GM19043 (cell line): ENCODE measurements at regions not wholly inside any gene's neighbourhood (a gene's known extent, or its start where the extent isn't known, plus 50 kb on each side); places are given as distances from the start of the nearest gene placed in this dataset.

ENCODE experiments used
- ATAC-seq: cut with Tn5 transposase; IDR thresholded peaks from one replicate; pipeline ENCODE4 v1.9.1; 2021; ENCODE audit warnings: low read depth; ENCODE audit not compliant: unreplicated experiment

DNA sequence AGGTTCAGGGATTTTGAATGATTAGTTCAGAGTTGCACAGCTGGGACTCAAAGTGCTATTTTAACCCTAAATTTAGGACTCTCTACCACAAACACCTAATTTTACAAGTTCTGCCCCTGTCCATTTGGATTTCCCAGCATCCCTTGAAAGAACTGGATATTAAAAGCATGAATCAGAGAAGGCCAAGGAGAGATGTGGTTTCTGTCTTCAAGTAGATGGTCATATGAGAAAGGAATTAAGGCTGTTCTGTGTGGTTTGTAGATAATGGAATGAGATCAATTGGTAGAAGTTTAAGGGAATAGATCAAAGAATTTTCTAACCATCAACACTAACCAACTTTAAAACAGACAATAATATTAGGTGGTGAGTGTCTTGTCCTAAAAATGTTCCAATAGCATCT, 106.4 kb upstream of the TENM4 start:
- ATAC-seq = no peak

- no peak for ATAC-seq
Measured at GRCh38 chr11:79546351-79546750, 105.5 kb upstream of the TENM4 start.

GRCh38 chr11:79544361-79544760, 103.5 kb upstream of the TENM4 start:
- no peak for ATAC-seq

DNA sequence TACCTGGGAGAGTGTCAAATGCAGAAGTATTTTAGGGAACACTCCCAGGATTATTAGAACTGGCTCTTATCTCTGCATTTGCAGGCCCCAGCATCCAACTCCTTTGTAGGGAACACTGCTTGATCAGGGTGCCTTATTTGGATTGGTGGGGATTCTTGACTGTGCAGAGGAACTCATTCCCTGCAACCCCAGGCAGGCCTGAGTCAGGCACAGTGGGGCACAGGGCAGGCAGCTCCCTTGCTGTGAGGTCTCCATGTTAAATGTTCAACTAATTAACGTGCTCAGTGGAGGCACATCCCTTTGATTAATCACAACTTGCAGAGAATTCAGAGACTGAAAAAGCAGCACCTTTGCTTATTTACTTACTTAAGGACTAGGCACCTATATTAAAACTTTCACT, 102.3 kb upstream of the TENM4 start:
- ATAC-seq = no peak

GRCh38 chr11:79541466-79541865, 100.6 kb upstream of the TENM4 start:
- ATAC-seq = no peak

- no peak for ATAC-seq
Measured at GRCh38 chr11:79538775-79539174, 97.9 kb upstream of the TENM4 start.

- no peak for ATAC-seq
Measured at GRCh38 chr11:79536155-79536917, 95.5 kb upstream of the TENM4 start.

DNA sequence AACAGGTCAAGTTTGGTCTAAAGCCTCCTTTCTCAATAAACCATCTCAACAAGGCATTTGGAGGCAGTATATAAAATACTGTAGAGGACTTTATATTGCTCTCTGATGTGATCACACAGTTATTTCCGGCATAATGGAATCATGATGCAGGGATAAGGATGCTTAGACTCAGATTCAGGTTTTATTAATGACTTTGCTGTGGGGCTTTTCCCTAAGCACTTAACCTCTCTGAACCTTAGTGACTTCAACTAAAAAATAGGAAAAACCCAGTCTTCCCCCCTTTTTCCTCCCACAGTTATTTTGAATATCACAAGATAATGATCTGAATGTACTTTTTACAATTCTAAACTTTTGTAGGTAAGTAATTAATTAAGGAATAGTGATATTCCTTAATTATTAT, 94.8 kb upstream of the TENM4 start:
- ATAC-seq = no peak

- ATAC-seq = no peak
Measured at GRCh38 chr11:79525257-79525656, 84.4 kb upstream of the TENM4 start.

GRCh38 chr11:79522626-79523025, 81.8 kb upstream of the TENM4 start:
- ATAC-seq = no peak

DNA sequence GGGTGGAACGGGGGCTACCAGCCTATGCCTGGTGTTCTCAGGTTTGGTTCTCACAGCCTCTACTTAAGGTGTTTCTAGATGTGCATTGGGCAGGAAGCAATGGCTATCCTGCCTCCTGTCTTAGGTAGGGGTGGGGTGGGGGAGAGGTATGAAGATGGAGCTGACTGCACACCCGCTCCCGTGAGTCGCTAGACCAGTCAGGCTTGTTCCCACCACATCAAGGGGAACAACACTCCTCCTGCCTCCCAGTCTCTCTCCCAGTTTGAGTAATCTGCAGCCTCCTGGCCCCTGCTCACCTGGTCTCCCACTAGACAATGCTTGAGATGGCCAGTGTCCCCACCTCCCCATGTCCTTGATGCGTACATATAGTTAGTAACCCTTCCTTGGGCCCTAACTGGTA, 79.3 kb upstream of the TENM4 start:
- no peak for ATAC-seq

GRCh38 chr11:79515781-79516180, 75.0 kb upstream of the TENM4 start:
- no peak for ATAC-seq

DNA sequence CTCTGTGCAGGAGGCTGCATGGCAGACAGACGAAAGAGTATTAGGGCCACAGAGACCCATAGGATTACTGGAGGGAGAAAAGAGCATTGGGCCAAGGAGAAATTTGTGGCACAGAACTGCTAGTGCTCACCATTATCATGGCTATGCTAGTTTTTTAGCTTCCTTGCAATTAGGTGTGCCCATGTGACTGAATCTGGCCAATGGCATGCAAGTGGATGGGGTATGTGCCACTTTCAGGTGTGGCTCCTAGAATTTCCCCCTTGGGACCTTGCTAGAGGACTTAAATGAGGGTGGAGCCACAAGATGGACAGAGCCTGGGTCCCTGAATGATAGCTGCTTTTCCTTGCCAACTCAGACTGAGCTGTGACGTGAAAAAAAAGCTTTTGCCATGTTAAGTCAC, 73.9 kb upstream of the TENM4 start:
- ATAC-seq = no peak

- ATAC-seq = no peak
Measured at GRCh38 chr11:79514290-79514689, 73.5 kb upstream of the TENM4 start.

GRCh38 chr11:79512706-79513469, 72.1 kb upstream of the TENM4 start:
- ATAC-seq = no peak

DNA sequence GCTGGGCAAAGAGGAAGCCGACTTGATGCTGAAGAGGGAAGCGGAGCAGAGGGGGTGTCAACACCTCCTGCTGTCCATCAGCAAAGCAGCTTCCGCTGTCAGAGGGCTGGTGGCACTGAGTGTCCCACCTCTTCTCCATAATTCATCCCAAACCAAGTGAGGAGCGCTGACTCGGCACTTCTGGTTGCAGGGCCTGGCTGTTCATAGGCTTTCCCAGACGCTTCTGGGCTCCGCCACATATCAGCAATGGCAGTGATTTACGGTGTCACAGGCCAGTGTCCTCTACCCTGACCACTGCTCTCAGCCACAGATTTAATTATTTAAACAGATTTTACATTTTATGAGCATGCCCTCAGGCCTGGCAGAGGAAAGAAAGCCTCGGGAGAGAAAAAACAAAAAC, 70.1 kb upstream of the TENM4 start:
- ATAC-seq = no peak

DNA sequence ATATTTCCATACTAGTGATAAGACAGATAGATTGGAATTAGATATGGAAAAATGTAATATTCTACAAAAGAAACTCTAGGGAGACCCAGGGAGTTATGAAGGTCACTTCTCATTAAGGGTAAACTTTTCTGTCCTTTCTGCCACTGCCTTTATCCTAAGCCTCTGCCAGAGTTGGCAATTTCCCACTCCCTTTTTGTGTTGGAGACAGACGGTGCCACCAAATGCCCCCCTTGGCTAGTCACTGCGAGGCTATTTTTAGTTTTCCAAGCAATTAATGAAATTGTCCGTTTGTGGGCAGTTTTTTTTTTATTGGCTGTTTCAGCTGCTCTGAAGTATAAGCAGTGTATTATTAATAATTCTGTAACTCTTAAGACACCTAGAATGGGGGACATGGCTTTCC, 67.6 kb upstream of the TENM4 start:
- ATAC-seq = no peak

DNA sequence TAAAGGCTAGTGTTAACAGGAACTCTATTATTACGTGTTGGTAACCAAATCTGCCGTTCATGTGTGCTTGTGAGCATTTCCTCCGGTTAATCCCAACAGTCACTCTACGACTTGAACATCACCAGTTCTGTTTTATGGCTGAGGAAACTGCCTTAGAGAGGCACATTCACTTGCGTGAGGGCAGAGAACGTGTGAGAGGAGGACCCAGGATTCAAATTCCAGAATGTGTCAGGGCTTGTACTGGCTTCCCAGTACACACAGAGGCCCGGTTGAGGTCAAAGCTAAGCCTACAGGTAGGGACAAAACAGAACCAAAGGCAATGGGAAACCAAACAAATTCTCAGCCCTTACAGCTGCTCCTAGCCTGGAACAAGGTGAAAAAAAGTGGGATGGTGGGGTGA, 66.9 kb upstream of the TENM4 start:
- ATAC-seq = no peak

- no peak for ATAC-seq
Measured at GRCh38 chr11:79506734-79507344, 66.0 kb upstream of the TENM4 start.

- ATAC-seq = no peak
Measured at GRCh38 chr11:79506124-79506523, 65.3 kb upstream of the TENM4 start.

DNA sequence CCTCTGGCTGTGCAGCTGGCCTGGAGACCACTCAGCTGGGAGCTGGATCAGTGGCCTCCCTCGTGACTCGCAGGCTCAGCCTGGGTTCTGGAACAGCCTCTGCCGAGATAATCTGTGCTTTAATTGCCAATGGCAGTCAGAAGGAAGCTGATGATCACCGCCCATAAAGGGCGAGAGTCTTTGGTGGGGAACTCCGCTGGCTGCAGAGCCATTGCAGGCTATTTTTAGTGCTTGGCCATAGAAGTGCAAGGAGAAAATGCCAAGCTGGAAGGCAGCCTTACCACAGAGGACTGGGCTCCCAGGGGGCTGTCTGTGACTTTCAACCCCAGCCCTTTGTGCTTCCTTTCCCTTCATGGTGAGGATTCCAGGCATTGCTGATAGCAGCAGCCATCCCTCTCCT, 62.2 kb upstream of the TENM4 start:
- ATAC-seq = no peak

DNA sequence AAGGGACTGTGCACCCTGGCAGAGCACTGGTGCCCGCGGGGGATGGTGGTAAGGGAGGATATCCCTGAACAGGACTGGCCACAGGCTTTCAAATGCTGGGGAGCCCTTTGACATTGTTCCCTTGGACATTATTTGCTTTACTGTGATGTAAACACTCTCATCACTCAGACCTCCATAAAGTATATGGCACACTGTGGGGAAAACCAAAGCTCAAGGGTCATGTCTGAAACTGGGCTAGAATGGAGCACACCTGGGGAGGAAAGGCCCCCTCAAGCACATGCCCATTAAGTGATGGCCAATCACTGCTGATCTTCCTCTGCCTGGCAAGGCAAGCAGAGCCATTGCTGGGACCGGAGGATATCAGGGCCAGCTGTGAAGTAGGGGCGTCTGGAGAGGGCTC, 60.9 kb upstream of the TENM4 start:
- ATAC-seq = no peak
